GM10266 (cell line): ENCODE measurements at regions not wholly inside any gene's neighbourhood (a gene's known extent, or its start where the extent isn't known, plus 50 kb on each side); places are given as distances from the start of the nearest gene placed in this dataset.
"Not testable (repeated sequence)": the region's sequence is repeated elsewhere in the genome, so short reads cannot be mapped to it uniquely, and the experiment has no call there.

Experiments
- DNase-seq: peaks from one replicate; pipeline ENCODE4 v3.0.0; 2012; ENCODE audit errors: extremely low spot score
- TF ChIP-seq, protein P1 (sequence below): IDR thresholded peaks from 2 replicates; pipeline ENCODE4 v1.5.1; 2012; ENCODE audit warnings: mild to moderate bottlenecking, low read depth; ENCODE audit not compliant: control insufficient read depth, insufficient read depth; ENCODE audit errors: missing control alignments

DNA sequence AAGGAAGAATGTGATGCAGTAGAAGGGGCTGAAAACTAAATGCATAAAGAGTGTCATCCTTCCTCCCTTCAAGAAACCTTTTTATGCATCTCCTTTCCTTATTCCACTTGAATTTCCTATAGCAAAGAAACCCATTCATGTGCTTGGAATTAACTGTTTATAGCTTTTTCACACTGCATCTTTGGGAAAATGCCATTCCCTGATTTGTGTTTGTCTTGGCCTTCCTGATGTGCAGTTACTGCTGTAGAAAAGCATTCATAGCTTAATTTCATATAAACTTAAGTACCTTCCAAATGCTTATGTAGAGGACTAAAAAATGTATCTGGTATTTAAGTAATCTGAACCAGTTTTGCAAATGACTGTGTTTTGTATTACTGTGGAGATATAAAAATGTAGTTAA lies 61.8 kb downstream of the SDR9C7 start:
- TF ChIP-seq, protein P1, sequence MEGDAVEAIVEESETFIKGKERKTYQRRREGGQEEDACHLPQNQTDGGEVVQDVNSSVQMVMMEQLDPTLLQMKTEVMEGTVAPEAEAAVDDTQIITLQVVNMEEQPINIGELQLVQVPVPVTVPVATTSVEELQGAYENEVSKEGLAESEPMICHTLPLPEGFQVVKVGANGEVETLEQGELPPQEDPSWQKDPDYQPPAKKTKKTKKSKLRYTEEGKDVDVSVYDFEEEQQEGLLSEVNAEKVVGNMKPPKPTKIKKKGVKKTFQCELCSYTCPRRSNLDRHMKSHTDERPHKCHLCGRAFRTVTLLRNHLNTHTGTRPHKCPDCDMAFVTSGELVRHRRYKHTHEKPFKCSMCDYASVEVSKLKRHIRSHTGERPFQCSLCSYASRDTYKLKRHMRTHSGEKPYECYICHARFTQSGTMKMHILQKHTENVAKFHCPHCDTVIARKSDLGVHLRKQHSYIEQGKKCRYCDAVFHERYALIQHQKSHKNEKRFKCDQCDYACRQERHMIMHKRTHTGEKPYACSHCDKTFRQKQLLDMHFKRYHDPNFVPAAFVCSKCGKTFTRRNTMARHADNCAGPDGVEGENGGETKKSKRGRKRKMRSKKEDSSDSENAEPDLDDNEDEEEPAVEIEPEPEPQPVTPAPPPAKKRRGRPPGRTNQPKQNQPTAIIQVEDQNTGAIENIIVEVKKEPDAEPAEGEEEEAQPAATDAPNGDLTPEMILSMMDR = no peak
- no peak for DNase-seq

DNA sequence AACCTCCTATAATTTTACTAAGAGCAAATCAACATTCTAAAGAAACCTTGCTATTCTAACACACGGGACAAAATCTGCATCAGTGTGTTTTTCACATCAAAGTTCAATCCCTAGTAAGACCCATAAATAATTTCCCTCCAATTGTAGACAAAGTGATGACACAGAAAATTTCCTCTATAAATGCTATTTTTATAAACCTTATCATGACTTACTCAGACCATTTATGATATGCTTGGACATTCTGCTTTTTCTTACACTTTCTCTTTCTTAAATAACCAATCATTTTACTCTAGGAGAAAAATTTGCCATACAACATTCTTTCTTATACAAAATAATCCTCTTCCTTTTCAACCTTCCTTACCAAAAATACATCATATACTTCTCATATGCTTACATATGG lies 67.0 kb downstream of the SDR9C7 start:
- no peak for DNase-seq
- TF ChIP-seq, protein P1 = no peak

DNA sequence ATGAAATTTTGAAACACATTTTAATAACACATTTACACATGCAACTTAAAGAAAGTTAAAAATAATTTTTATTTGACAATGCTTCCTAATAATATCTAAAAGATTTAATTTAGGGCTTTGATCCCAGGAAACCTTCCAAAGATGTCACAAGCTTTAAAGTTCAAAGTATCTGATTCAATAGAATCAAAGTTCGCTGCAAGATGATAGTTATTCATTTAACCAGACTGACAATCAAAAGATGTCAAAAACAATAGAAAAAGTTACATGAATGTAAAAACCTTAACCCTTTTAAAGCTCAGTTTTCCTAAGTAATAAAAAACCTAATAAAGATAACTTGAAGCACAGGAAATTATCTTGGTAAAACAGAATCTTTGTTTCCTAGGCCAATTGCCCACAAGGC lies 67.7 kb downstream of the SDR9C7 start:
- TF ChIP-seq, protein P1 = no peak
- DNase-seq = no peak

DNA sequence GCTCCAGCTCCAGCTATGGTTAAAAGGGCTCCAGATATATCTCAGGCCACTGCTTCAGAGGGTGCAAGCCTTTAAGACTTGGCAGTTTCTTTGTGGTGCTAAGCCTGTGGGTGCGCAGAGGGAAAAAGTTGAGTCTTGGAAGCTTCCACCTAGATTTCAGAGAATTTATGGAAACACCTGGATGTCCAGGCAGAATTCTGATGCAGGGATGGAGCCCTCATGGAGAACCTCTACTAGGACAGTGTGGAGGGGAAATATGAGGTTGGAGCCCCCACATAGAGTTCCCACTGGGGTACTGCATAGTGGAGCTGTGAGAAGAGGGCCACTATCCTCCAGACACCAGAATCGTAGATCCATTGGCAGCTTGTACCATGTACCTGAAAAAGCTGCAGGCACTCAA lies 69.9 kb downstream of the SDR9C7 start:
- no peak for DNase-seq
- TF ChIP-seq, protein P1 = no peak

DNA sequence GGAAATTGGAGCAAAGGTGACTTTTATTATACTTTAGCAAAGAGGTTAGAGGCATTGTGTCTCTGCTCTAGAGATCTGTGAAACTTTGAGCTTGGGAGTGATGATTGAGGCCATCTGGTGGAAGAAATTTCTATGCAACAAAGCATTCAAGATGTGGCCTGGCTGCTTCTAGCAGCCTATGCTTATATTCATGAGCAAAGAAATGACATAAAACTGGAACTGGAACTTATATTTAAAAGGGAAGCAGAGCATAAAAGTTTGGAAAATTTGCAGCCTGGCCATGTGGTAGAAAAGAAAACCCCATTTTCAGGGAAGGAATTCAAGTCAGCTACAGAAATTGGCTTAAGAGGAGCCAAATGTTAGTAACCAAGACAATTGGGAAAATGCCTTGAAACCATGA lies 70.4 kb downstream of the SDR9C7 start:
- TF ChIP-seq, protein P1 = no peak
- no peak for DNase-seq

DNA sequence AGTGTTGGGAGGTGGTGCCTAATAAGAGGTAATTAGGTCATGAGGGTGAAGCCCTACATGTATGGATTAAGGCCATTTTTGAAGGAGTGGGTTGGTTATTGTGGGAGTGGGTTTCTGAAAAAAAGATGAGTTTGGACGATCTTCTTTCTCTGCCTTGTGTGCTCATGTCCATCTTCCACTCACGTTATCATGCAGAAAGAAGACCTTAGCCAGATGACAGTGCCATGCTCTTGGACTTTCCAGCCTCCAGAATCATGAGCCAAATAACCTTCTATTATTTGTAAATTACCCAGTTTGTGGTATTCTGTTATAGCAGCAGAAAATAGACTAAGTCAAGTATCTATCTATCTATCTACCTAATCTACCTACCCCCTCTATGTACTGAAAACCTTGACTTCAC lies 71.9 kb downstream of the SDR9C7 start:
- DNase-seq = no peak
- TF ChIP-seq, protein P1 = no peak

DNA sequence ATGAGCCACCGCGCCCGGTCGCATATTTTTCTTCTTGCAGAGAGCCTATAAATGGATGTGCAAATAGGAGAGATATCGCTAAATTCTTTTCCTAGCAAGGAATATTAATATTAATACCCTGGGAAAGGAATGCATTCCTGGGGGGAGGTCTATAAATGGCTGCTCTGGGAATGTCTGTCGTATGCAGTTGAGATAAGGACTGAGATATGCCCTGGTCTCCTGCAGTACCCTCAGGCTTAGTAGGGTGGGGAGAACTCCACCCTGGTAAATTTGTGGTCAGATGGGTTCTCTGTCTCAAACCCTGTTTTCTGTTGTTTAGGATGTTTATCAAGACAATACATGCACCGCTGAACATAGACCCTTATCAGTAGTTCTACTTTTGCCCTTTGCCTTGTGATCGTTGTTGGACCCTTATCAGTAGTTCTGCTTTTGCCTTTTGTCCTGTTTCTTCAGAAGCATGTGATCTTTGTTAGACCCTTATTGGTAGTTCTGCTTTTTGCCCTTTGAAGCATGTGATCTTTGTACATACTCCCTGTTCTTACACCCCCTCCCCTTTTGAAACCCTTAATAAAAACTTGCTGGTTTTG lies 80.7 kb downstream of the SDR9C7 start:
- DNase-seq = not testable (repeated sequence)

DNA sequence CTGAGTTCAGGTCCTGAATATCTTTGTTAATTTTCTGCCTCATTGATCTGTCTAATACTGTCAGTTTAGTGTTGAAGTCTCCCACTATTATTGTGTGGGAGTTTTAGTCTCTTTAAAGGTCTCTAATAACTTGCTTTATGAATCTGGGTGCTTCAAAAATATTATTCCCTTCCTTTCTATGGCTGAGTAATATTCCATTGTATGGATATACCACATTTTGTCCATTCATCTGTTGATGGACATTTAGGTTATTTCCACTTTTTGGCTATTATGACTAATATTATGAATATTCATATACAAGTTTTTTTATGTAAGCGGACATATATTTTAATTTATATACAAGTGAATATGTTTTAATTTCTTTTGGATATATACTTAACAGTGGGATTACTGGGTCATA lies 82.7 kb downstream of the SDR9C7 start:
- DNase-seq = no peak
- TF ChIP-seq, protein P1 = no peak
